ENCODE measurements at regions not wholly inside any gene's neighbourhood (a gene's known extent, or its start where the extent isn't known, plus 50 kb on each side); places are given as distances from the start of the nearest gene placed in this dataset.

DNA sequence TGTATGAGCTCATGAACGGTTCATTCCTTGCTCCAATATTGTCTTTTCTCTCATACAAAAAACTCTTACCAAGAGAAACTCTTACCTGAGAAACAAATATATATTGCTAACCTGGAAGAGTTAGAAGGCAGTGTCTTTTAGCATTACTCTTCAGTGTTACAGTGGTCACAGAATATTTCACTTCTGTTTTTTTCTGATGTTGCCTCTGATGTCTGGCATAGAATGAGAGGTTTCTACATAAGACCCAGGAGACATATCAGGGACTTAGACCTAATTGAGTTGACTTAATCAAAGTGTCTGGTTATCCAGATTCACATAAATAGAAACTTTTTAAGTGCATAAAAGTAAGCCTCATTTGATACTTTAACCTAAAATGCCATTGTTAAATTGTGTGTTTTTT, 923.8 kb downstream of the TTLL7 start:
- Histone ChIP-seq H2BK20ac (ENCODE audit: low read depth, low read length) (no peak overlapping the region), H4K8ac (ENCODE audit: low read depth in 2 of 2, low read length in 2 of 2) (no peak overlapping the region), H3K4me1 (ENCODE audit: control insufficient read depth, insufficient read depth, low read length) (no peaks in the 10 kb centered on the region), H3K36me3 (ENCODE audit: control insufficient read depth, insufficient read depth, low read length) (no peaks in the 10 kb centered on the region), H4K5ac (ENCODE audit: low read depth, low read length) (no peak overlapping the region), H3K79me1 (ENCODE audit: low read depth in 1 of 2, low read length in 2 of 2) (no peaks in the 10 kb centered on the region), H2AK5ac (ENCODE audit: low read depth, low read length) (no peak overlapping the region), H3K18ac (ENCODE audit: low read depth, low read length) (no peak overlapping the region), H2BK5ac (ENCODE audit: low read depth, low read length, poor library complexity, severe bottlenecking) (no peak overlapping the region), H3K14ac (replicated peaks; ENCODE audit: low read depth, low read length) (no peak overlapping the region), H2BK120ac (ENCODE audit: low read depth, low read length) (no peak overlapping the region), H2AFZ (replicated peaks; ENCODE audit: low read length, poor library complexity) (no peak overlapping the region), H4K20me1 (ENCODE audit: insufficient read depth, low read length) (no peaks in the 10 kb centered on the region), H3K9me1 (ENCODE audit: insufficient read depth, low read length) (no peaks in the 10 kb centered on the region), H3K9ac (ENCODE audit: low read depth, low read length) (no peak overlapping the region), H3K4me3 (ENCODE audit: insufficient read depth, low read depth, low read length) (no peak overlapping the region), H3K56ac (ENCODE audit: extremely low read depth, insufficient read depth, low read length) (no peak overlapping the region), H3K23ac (ENCODE audit: low read depth, low read length) (no peak overlapping the region), H2AK9ac (replicated peaks; ENCODE audit: low read depth, low read length, poor library complexity) (no peak overlapping the region), H3K4me2 (ENCODE audit: low read depth, low read length) (no peak overlapping the region), H3K4ac (ENCODE audit: low read depth, low read length) (no peak overlapping the region), H3K27ac (ENCODE audit: insufficient read depth, low read length) (no peak overlapping the region), H2BK15ac (ENCODE audit: low read depth, low read length) (no peak overlapping the region), H4K91ac (ENCODE audit: insufficient read depth, low read depth, low read length) (no peak overlapping the region), H3K9me3 (ENCODE audit: control insufficient read depth, insufficient read depth, low read length) (no peaks in the 10 kb centered on the region), H3K27me3 (ENCODE audit: control insufficient read depth, insufficient read depth, low read length) (no peaks in the 10 kb centered on the region)
- WGBS, 2 experiments (ENCODE audit: extremely low coverage in 2 of 2, insufficient read length in 1 of 2), result no CpG with 5 or more reads among the region's 1 CpG
- no TSS peak for BruUV-seq (replicated peaks)
- ChIA-PET CTCF (no interaction called here), POLR2A (ENCODE audit: unreplicated experiment) (no interaction called here)
- no peak for DNase-seq
- in situ Hi-C loops (cut with MboI; ENCODE audit: low sequenced_read_pairs) (no loop called here), intact Hi-C loops (cut with micrococcal nuclease) (no loop called here), dilution Hi-C loops (cut with HindIII; ENCODE audit: low sequenced_read_pairs, unreplicated experiment) (no loop called here)
- TF ChIP-seq, protein P1, sequence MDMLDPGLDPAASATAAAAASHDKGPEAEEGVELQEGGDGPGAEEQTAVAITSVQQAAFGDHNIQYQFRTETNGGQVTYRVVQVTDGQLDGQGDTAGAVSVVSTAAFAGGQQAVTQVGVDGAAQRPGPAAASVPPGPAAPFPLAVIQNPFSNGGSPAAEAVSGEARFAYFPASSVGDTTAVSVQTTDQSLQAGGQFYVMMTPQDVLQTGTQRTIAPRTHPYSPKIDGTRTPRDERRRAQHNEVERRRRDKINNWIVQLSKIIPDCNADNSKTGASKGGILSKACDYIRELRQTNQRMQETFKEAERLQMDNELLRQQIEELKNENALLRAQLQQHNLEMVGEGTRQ (IDR thresholded peaks at IDR 0.05; ENCODE audit: low read depth, low read length), result no peak
- TF ChIP-seq MAFK (IDR thresholded peaks at IDR 0.05; ENCODE audit: low read depth, low read length) (no peak), CEBPB (IDR thresholded peaks at IDR 0.05; ENCODE audit: low read depth, low read length) (no peak), SMC3 (IDR thresholded peaks at IDR 0.05; ENCODE audit: low read depth, low read length) (no peak), NFE2L2 (IDR thresholded peaks at IDR 0.05; ENCODE audit: low read depth, low read length) (no peak), POLR2A (IDR thresholded peaks at IDR 0.05; ENCODE audit: low read depth, low read length) (no peak), MXI1 (IDR thresholded peaks at IDR 0.05; ENCODE audit: borderline replicate concordance, low read depth, low read length) (no peak), RCOR1 (IDR thresholded peaks at IDR 0.05; ENCODE audit: insufficient replicate concordance, low read length) (no peak), MAZ (IDR thresholded peaks at IDR 0.05; ENCODE audit: borderline replicate concordance, low read depth, low read length) (no peak), CHD1 (IDR thresholded peaks at IDR 0.05; ENCODE audit: low read depth, low read length) (no peak), FOS (IDR thresholded peaks at IDR 0.05; ENCODE audit: low read depth, low read length) (no peak), RAD21 (IDR thresholded peaks at IDR 0.05; ENCODE audit: low read length) (no peak), BHLHE40 (IDR thresholded peaks at IDR 0.05; ENCODE audit: low read depth, low read length) (no peak), RFX5 (IDR thresholded peaks at IDR 0.05; ENCODE audit: low read depth, low read length) (no peak)
- TF ChIP-seq, protein P2, sequence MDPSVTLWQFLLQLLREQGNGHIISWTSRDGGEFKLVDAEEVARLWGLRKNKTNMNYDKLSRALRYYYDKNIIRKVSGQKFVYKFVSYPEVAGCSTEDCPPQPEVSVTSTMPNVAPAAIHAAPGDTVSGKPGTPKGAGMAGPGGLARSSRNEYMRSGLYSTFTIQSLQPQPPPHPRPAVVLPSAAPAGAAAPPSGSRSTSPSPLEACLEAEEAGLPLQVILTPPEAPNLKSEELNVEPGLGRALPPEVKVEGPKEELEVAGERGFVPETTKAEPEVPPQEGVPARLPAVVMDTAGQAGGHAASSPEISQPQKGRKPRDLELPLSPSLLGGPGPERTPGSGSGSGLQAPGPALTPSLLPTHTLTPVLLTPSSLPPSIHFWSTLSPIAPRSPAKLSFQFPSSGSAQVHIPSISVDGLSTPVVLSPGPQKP (IDR thresholded peaks at IDR 0.05; ENCODE audit: borderline replicate concordance, low read depth, low read length), result no peak
- TF ChIP-seq, protein P3, sequence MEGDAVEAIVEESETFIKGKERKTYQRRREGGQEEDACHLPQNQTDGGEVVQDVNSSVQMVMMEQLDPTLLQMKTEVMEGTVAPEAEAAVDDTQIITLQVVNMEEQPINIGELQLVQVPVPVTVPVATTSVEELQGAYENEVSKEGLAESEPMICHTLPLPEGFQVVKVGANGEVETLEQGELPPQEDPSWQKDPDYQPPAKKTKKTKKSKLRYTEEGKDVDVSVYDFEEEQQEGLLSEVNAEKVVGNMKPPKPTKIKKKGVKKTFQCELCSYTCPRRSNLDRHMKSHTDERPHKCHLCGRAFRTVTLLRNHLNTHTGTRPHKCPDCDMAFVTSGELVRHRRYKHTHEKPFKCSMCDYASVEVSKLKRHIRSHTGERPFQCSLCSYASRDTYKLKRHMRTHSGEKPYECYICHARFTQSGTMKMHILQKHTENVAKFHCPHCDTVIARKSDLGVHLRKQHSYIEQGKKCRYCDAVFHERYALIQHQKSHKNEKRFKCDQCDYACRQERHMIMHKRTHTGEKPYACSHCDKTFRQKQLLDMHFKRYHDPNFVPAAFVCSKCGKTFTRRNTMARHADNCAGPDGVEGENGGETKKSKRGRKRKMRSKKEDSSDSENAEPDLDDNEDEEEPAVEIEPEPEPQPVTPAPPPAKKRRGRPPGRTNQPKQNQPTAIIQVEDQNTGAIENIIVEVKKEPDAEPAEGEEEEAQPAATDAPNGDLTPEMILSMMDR (conservative IDR thresholded peaks at IDR 0.05; ENCODE audit: low read depth, low read length), result no peak
- ATAC-seq (ENCODE audit: low read depth), result no peak
